HCT116 (cell line): ENCODE measurements at regions not wholly inside any gene's neighbourhood (a gene's known extent, or its start where the extent isn't known, plus 50 kb on each side); places are given as distances from the start of the nearest gene placed in this dataset.

Experiments
- ATAC-seq: fragments of 200-7000 bp; cut with Tn5 transposase; 2 replicates; pipeline ENCODE4 v1.9.1; 2020; ENCODE audit warnings: mild to moderate bottlenecking, moderate library complexity
- BruUV-seq: library from RNA; stranded (reverse); fragments of 400-500 nt; replicated peaks from 2 replicates; lab custom pipeline; 2021; lab: Mats Ljungman, UMichigan
- CTCF ChIA-PET: fragments of 300-600 bp; sonication (Branson Sonifier 250); formaldehyde crosslinking; loops from one replicate; lab custom pipeline; 2021; ENCODE audit warnings: antibody characterized with exemption; lab: Charles Lee
- POLR2A ChIA-PET: fragments of 300-600, 350-600 bp; sonication (Branson Sonifier 250); formaldehyde crosslinking; loops from one replicate; lab custom pipeline; 2021; ENCODE audit warnings: antibody characterized with exemption; lab: Charles Lee
- RAD21 ChIA-PET, 2 experiments: fragments of 300-600 bp; sonication (Branson Sonifier 250); formaldehyde crosslinking; loops; one replicate each; lab custom pipeline; 2023; ENCODE audit warnings: low total read pairs in 2 of 2; ENCODE audit not compliant: uncharacterized antibody in 2 of 2, unreplicated experiment in 2 of 2, low non-redundant PET in 1 of 2; lab: Charles Lee
- DNase-seq: peaks from one replicate; pipeline ENCODE4 v3.0.0-alpha.2; 2010; ENCODE audit warnings: low read depth, low spot score
- H2AFZ ChIP-seq: fragments of 200-600 bp; shearing (Covaris generic), sonication (generic); 2 replicates; pipeline ENCODE4 v1.6.1; 2017; ENCODE audit warnings: low read depth, mixed run types, mixed read lengths, antibody characterized with exemption, low read length; ENCODE audit not compliant: poor library complexity, severe bottlenecking
- H3K27ac ChIP-seq: 2 replicates; pipeline ENCODE4 v1.5.1; 2012; ENCODE audit warnings: low read depth, low read length
- H3K27me3 ChIP-seq: fragments of 200-600 bp; sonication (generic); 2 replicates; pipeline ENCODE4 v1.6.1; 2016; ENCODE audit warnings: mixed run types, low read length, mixed read lengths; ENCODE audit not compliant: insufficient read depth
- H3K36me3 ChIP-seq, 2 experiments: fragments of 200-500 bp in 1 of 2; fragments of 200-600 bp in 1 of 2; sonication (Bioruptor generic) in 1 of 2; sonication (generic) in 1 of 2; 2 replicates each; pipeline versions ENCODE4 v1.5.1 to v1.6.1; 2014 to 2016; ENCODE audit warnings: low read length in 2 of 2, inconsistent platforms in 1 of 2, mixed read lengths in 1 of 2, mixed run types in 1 of 2; ENCODE audit not compliant: insufficient read depth in 2 of 2, control insufficient read depth in 1 of 2
- H3K4me1 ChIP-seq, 2 experiments: fragments of 200-600 bp in 1 of 2; sonication (generic) in 1 of 2; 2 replicates each; pipeline versions ENCODE4 v1.5.1 to v1.6.1; 2012 to 2017; ENCODE audit warnings: low read length in 2 of 2, inconsistent platforms in 1 of 2, mild to moderate bottlenecking in 1 of 2, mixed read lengths in 1 of 2, mixed run types in 1 of 2, moderate library complexity in 1 of 2; ENCODE audit not compliant: insufficient read depth in 2 of 2, control insufficient read depth in 1 of 2
- H3K4me2 ChIP-seq: fragments of 200-600 bp; sonication (generic); 2 replicates; pipeline ENCODE4 v1.6.1; 2017; ENCODE audit warnings: mixed run types, low read length, mixed read lengths
- H3K4me3 ChIP-seq, 2 experiments: fragments of 200-600 bp in 1 of 2; sonication (generic) in 1 of 2; replicated peaks in 1 of 2; 2 replicates each; pipeline ENCODE4 v1.5.1; 2011 to 2016; ENCODE audit warnings: low read length in 2 of 2, control low read depth in 1 of 2, low read depth in 1 of 2, mild to moderate bottlenecking in 1 of 2, mixed read lengths in 1 of 2, mixed run types in 1 of 2
- H3K79me2 ChIP-seq: fragments of 200-600 bp; sonication (generic); 2 replicates; pipeline ENCODE4 v1.6.1; 2017; ENCODE audit warnings: mild to moderate bottlenecking, mixed run types, low read length, moderate library complexity, mixed read lengths; ENCODE audit not compliant: insufficient read depth
- H3K9ac ChIP-seq: fragments of 200-600 bp; sonication (generic); 2 replicates; pipeline ENCODE4 v1.6.1; 2016; ENCODE audit warnings: low read length, mixed read lengths
- H3K9me2 ChIP-seq: fragments of 200-600 bp; sonication (generic), shearing (Covaris generic); 2 replicates; pipeline ENCODE4 v1.6.1; 2017; ENCODE audit warnings: mixed run types, mild to moderate bottlenecking, moderate library complexity; ENCODE audit not compliant: insufficient read depth
- H3K9me3 ChIP-seq, 2 experiments: fragments of 200-500 bp in 1 of 2; fragments of 200-600 bp in 1 of 2; sonication (Bioruptor generic) in 1 of 2; sonication (generic) in 1 of 2; 2 replicates each; pipeline ENCODE4 v1.6.1; 2014 to 2017; ENCODE audit warnings: low read length in 2 of 2, mixed read lengths in 2 of 2, inconsistent platforms in 1 of 2, low read depth in 1 of 2, mild to moderate bottlenecking in 1 of 2, mixed run types in 1 of 2, moderate library complexity in 1 of 2; ENCODE audit not compliant: control insufficient read depth in 1 of 2, insufficient read depth in 1 of 2
- H4K20me1 ChIP-seq: fragments of 200-600 bp; sonication (generic), shearing (Covaris generic); 2 replicates; pipeline ENCODE4 v1.6.1; 2017; ENCODE audit warnings: mixed run types, mild to moderate bottlenecking, moderate library complexity; ENCODE audit not compliant: insufficient read depth
- ATF3 ChIP-seq: IDR thresholded peaks from 2 replicates; pipeline ENCODE4 v1.6.1; 2012
- CBX3 ChIP-seq: IDR thresholded peaks from 2 replicates; pipeline ENCODE4 v1.6.1; 2012; ENCODE audit warnings: low read depth
- EGR1 ChIP-seq: IDR thresholded peaks from 2 replicates; pipeline ENCODE4 v1.6.1; 2012; ENCODE audit warnings: low read depth
- ELF1 ChIP-seq: IDR thresholded peaks from 2 replicates; pipeline ENCODE4 v1.6.1; 2012; ENCODE audit warnings: low read depth, borderline replicate concordance
- EZH2 ChIP-seq: fragments of 200-600 bp; sonication (generic); IDR thresholded peaks from 2 replicates; pipeline ENCODE4 v1.6.1; 2017; ENCODE audit warnings: antibody characterized with exemption, mixed run types
- EZH2phosphoT487 ChIP-seq: fragments of 200-600 bp; IDR thresholded peaks from 2 replicates; pipeline ENCODE4 v1.6.1; 2018; ENCODE audit warnings: antibody characterized with exemption, borderline replicate concordance
- FOSL1 ChIP-seq: IDR thresholded peaks from 2 replicates; pipeline ENCODE4 v1.6.1; 2012; ENCODE audit warnings: low read depth
- JUND ChIP-seq: IDR thresholded peaks from 2 replicates; pipeline ENCODE4 v1.6.1; 2012
- SIN3A ChIP-seq: IDR thresholded peaks from 2 replicates; pipeline ENCODE4 v1.6.1; 2012; ENCODE audit warnings: low read depth
- SP1 ChIP-seq: IDR thresholded peaks from 2 replicates; pipeline ENCODE4 v1.6.1; 2012; ENCODE audit warnings: low read depth
- SRF ChIP-seq: IDR thresholded peaks from 2 replicates; pipeline ENCODE4 v1.6.1; 2012; ENCODE audit warnings: low read depth
- TCF7L2 ChIP-seq: IDR thresholded peaks from 2 replicates; pipeline ENCODE4 v1.7.0; 2011; ENCODE audit warnings: borderline replicate concordance, inconsistent platforms; ENCODE audit not compliant: insufficient read depth, insufficient read length; ENCODE audit errors: extremely low read depth
- YY1 ChIP-seq: IDR thresholded peaks from 2 replicates; pipeline ENCODE4 v1.6.1; 2011; ENCODE audit warnings: low read length, low read depth, moderate library complexity, mild to moderate bottlenecking; ENCODE audit not compliant: insufficient replicate concordance; ENCODE audit errors: extremely low read depth
- ZFX ChIP-seq: fragments of 450-650 bp; IDR thresholded peaks from 2 replicates; pipeline ENCODE4 v1.6.1; 2017
- ZNF274 ChIP-seq: fragments of 200-500 bp; sonication (Bioruptor generic); IDR thresholded peaks from 2 replicates; pipeline ENCODE4 v1.6.1; 2014; ENCODE audit warnings: mild to moderate bottlenecking, low read depth, low read length, inconsistent platforms
- intact Hi-C: fragments of 100-400 bp; cut with micrococcal nuclease; formaldehyde crosslinking; loops from 2 replicates; pipeline ENCODE4 v1.10.0; 2022
- TF ChIP-seq, protein P1 (sequence below): IDR thresholded peaks from 2 replicates; pipeline ENCODE4 v1.6.1; 2012
- TF ChIP-seq, protein P2 (sequence below): IDR thresholded peaks from 2 replicates; pipeline ENCODE4 v1.6.1; 2011; ENCODE audit warnings: mild to moderate bottlenecking, low read length, moderate library complexity; ENCODE audit not compliant: insufficient replicate concordance; ENCODE audit errors: extremely low read depth

DNA sequence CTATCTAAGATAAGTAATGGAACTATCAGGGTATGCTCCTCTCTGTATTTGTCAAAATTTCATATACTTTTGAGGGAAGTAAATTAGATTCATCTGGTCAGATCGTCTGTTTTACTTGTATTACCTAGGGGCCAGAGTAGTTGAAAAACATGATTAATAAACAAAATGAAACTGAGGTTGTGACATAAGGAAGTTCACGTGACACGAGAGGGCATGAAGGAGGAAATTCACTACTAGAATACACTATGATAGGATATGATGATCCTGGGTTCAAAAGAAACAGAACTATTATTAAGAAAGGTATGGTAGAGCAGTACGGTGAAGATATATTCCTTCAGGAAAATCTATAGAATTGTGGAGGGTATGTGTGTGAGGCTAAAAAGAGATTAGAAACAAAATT lies 58.4 kb upstream of the SPAG16 start:
- H3K9me2 ChIP-seq = no peaks in the 10 kb centered on the region
- CTCF ChIA-PET = no interaction called here
- H3K4me3 ChIP-seq = no peak overlapping the region
- H4K20me1 ChIP-seq = no peaks in the 10 kb centered on the region
- no peak overlapping the region for H3K27ac ChIP-seq
- intact Hi-C loops = no loop called here
- BruUV-seq = no TSS peak
- H3K4me2 ChIP-seq = no peak overlapping the region
- no peaks in the 10 kb centered on the region for H3K36me3 ChIP-seq
- H3K79me2 ChIP-seq = no peaks in the 10 kb centered on the region
- H3K27me3 ChIP-seq = no peaks in the 10 kb centered on the region
- no peak for ATAC-seq
- no peak for TF ChIP-seq FOSL1
- TF ChIP-seq, protein P1, sequence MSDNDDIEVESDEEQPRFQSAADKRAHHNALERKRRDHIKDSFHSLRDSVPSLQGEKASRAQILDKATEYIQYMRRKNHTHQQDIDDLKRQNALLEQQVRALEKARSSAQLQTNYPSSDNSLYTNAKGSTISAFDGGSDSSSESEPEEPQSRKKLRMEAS = no peak
- no peak for TF ChIP-seq EZH2phosphoT487
- TF ChIP-seq SRF = no peak
- TF ChIP-seq ZNF274 = no peak
- no peak for TF ChIP-seq JUND
- TF ChIP-seq SP1 = no peak
- TF ChIP-seq, protein P2, sequence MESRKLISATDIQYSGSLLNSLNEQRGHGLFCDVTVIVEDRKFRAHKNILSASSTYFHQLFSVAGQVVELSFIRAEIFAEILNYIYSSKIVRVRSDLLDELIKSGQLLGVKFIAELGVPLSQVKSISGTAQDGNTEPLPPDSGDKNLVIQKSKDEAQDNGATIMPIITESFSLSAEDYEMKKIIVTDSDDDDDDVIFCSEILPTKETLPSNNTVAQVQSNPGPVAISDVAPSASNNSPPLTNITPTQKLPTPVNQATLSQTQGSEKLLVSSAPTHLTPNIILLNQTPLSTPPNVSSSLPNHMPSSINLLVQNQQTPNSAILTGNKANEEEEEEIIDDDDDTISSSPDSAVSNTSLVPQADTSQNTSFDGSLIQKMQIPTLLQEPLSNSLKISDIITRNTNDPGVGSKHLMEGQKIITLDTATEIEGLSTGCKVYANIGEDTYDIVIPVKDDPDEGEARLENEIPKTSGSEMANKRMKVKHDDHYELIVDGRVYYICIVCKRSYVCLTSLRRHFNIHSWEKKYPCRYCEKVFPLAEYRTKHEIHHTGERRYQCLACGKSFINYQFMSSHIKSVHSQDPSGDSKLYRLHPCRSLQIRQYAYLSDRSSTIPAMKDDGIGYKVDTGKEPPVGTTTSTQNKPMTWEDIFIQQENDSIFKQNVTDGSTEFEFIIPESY = no peak
- TF ChIP-seq TCF7L2 = no peak
- RAD21 ChIA-PET = no interaction called here
- H3K9me3 ChIP-seq = no peaks in the 10 kb centered on the region
- H3K4me1 ChIP-seq = no peaks in the 10 kb centered on the region
- no peak for DNase-seq
- POLR2A ChIA-PET = no interaction called here
- no peak overlapping the region for H2AFZ ChIP-seq
- no peak overlapping the region for H3K9ac ChIP-seq

GRCh38 chr2:213227458-213227857 lies 56.8 kb upstream of the SPAG16 start:
- no peak overlapping the region for H2AFZ ChIP-seq
- RAD21 ChIA-PET = no interaction called here
- H3K36me3 ChIP-seq = no peaks in the 10 kb centered on the region
- intact Hi-C loops = no loop called here
- H3K79me2 ChIP-seq = no peaks in the 10 kb centered on the region
- TF ChIP-seq YY1 = no peak
- TF ChIP-seq ZNF274 = no peak
- TF ChIP-seq TCF7L2 = no peak
- TF ChIP-seq EZH2 = no peak
- TF ChIP-seq SIN3A = no peak
- TF ChIP-seq, protein P2 = no peak
- TF ChIP-seq, protein P1 = no peak
- no peak for TF ChIP-seq EGR1
- TF ChIP-seq ATF3 = no peak
- no peak for TF ChIP-seq CBX3
- no peak for TF ChIP-seq ZFX
- TF ChIP-seq ELF1 = no peak
- TF ChIP-seq FOSL1 = no peak
- TF ChIP-seq SRF = no peak
- no peak overlapping the region for H3K4me3 ChIP-seq
- H3K4me1 ChIP-seq = no peaks in the 10 kb centered on the region
- ATAC-seq (no peak), DNase-seq (no peak)
- H3K9me3 ChIP-seq = no peaks in the 10 kb centered on the region
- H4K20me1 ChIP-seq = no peaks in the 10 kb centered on the region
- no TSS peak for BruUV-seq
- H3K27me3 ChIP-seq = no peaks in the 10 kb centered on the region
- POLR2A ChIA-PET = no interaction called here
- H3K4me2 ChIP-seq = no peak overlapping the region
- CTCF ChIA-PET = no interaction called here
- no peak overlapping the region for H3K9ac ChIP-seq
- no peak overlapping the region for H3K27ac ChIP-seq
- H3K9me2 ChIP-seq = no peaks in the 10 kb centered on the region
